ENCODE measurements at regions not wholly inside any gene's neighbourhood (a gene's known extent, or its start where the extent isn't known, plus 50 kb on each side); places are given as distances from the start of the nearest gene placed in this dataset.

DNA sequence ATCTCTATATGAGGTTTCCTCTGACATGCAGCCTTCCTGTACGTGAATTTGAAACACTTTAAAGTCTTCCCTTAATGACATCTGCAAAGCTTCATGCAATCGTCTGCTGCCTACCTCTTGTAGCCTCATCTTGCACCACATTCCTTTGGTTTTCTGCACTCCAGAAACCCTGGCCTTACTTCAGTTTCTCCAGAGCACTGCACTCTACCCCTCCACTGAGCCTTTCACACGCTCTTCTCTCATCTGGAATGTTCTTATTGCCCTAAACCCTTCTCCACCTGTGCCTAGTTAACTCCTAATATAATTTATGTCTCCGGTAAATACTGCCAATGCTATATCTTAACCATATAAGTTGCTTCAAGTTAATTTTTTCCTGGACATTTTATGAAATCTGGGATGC lies 168.8 kb upstream of the SLC27A6 start:
- no peak overlapping the region for H3K4me3 ChIP-seq (ENCODE audit: control insufficient read depth, low read depth, low read length)
- no peak for DNase-seq (ENCODE audit: low read depth)
- TF ChIP-seq CTCF (IDR thresholded peaks at IDR 0.05; ENCODE audit: control insufficient read depth, insufficient read depth, low read depth, low read length, missing control alignments) = no peak

DNA sequence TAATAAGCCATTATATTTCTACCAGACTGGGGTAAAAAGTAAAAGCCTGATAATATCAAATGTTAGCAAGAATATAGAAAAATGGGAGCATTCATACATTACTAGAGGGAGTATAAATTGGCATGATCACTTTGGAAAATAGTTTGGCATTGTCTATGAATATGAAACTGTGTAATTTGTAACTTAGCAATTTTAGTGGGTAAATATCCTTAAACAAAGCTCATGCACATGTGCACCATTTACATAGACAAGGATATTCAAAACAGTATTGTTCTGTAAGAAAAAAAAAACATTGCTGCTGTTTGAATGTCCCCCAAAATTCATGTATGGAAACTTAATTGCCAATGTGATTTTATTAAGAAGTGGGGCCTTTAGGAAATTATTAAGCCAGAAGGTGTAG lies 166.4 kb upstream of the SLC27A6 start:
- no peak for TF ChIP-seq CTCF (IDR thresholded peaks at IDR 0.05; ENCODE audit: control insufficient read depth, insufficient read depth, low read depth, low read length, missing control alignments)
- H3K4me3 ChIP-seq (ENCODE audit: control insufficient read depth, low read depth, low read length) = no peak overlapping the region
- DNase-seq (ENCODE audit: low read depth) = no peak

DNA sequence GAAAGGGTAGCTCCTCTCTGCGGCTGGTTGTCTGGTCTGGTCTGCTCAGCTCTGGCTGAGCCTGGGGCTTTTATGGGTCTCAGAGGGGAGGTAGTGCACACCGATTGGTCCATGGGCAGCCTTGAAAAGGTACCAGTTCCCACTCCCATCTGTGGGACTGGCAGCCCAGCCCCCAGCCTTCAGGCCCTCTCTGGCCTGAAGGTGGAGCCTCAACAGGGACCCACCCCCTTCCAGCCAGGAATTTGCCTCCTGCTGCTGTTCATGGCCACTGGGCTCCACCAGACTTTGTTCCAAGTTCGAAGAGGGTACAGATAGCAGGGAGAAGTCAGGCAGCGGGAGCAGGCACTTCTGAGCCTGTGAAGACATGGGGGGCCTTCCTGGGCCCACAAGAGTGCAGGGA lies 165.3 kb upstream of the SLC27A6 start:
- DNase-seq (ENCODE audit: low read depth) = no peak
- TF ChIP-seq CTCF (IDR thresholded peaks at IDR 0.05; ENCODE audit: control insufficient read depth, insufficient read depth, low read depth, low read length, missing control alignments) = no peak
- H3K4me3 ChIP-seq (ENCODE audit: control insufficient read depth, low read depth, low read length) = no peak overlapping the region

DNA sequence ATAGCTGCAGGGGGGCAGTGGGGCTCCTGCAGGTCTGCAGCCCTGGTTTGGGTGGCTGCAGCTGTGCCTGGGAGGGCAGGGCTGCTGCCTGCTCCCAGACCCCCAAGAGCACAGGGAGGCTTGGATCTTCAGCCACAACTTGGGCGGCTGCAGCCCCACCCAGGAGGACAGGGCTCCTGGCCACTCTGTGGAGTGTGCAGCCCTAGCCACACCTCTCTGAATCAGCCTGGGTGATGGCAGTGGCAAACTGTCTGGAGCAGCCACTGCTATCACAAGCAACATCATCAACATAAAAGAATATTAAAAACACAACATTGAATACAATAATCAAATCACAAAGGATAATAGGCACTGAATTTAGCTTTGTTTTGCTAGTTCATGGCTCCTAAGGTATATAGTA lies 164.9 kb upstream of the SLC27A6 start:
- no peak for DNase-seq (ENCODE audit: low read depth)
- no peak overlapping the region for H3K4me3 ChIP-seq (ENCODE audit: control insufficient read depth, low read depth, low read length)
- TF ChIP-seq CTCF (IDR thresholded peaks at IDR 0.05; ENCODE audit: control insufficient read depth, insufficient read depth, low read depth, low read length, missing control alignments) = no peak

DNA sequence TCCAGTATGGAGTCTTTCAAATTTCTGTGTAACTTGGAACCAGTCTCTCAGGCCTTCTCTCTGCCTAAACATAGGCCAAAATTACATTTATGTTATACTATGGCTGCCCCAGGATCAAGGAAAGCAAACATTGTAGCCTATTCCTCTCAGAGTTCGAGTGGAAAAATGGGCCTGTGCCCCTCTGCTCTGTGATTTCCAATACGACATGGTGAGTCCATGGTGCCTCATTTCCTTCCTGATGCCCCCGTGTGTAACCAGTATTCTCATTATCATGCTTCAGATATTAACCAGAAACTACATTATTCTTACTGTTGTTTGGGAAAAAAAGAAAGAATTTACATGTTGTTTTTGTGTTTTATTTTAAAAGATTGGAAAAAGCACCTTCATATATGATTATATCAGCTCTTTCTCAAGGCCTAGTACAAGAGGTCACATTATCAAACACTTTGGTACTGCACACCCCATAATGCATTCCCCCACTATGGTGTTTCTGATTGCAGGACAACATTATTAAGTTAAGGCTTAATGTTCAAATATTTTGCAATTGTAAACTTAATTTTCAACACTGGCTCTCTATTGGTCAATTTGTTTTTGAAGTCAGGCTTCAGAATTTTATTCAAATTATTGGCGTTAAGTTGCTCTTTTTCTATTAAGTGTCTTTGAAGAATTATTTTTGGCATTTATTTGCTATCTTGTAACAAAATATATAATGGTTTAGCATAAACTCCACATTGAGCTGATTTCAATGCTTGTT lies 151.8 kb upstream of the SLC27A6 start:
- H3K4me3 ChIP-seq (ENCODE audit: control insufficient read depth, low read depth, low read length) = no peak overlapping the region
- TF ChIP-seq CTCF (IDR thresholded peaks at IDR 0.05; ENCODE audit: control insufficient read depth, insufficient read depth, low read depth, low read length, missing control alignments) = no peak
- no peak for DNase-seq (ENCODE audit: low read depth)

- DNase-seq (ENCODE audit: low read depth) = no peak
- TF ChIP-seq CTCF (IDR thresholded peaks at IDR 0.05; ENCODE audit: control insufficient read depth, insufficient read depth, low read depth, low read length, missing control alignments) = no peak
- no peak overlapping the region for H3K4me3 ChIP-seq (ENCODE audit: control insufficient read depth, low read depth, low read length)
These were observed 150.1 kb upstream of the SLC27A6 start for GRCh38 chr5:128815201-128815600.
